Right lobe of liver (tissue), 6 donors: ENCODE measurements at regions not wholly inside any gene's neighbourhood (a gene's known extent, or its start where the extent isn't known, plus 50 kb on each side); places are given as distances from the start of the nearest gene placed in this dataset.

Experiments
- ATAC-seq, 4 donors: fragments of 200-7000 bp; cut with Tn5 transposase; one replicate each; pipeline ENCODE4 v1.9.1; 2020; ENCODE audit warnings: mild to moderate bottlenecking in 4 of 4, moderate library complexity in 4 of 4
- DNase-seq, 3 donors: peaks; one replicate each; pipeline ENCODE4 v3.0.0-alpha.2; 2020
- H3K27ac ChIP-seq, 3 donors: fragments of 200-600 bp; one replicate each; pipeline ENCODE4 v1.8.0; 2022
- H3K27me3 ChIP-seq, 2 donors: fragments of 200-600 bp; one replicate each; pipeline ENCODE4 v1.8.0; 2022
- H3K36me3 ChIP-seq, 4 donors: fragments of 200-600 bp; sonication (generic) in 1 of 4; one replicate each; pipeline versions ENCODE4 v1.5.1 to v1.8.0; 2017 to 2022; ENCODE audit warnings: control low read depth in 1 of 4
- H3K4me1 ChIP-seq, 4 donors: fragments of 200-600 bp; sonication (generic) in 1 of 4; one replicate each; pipeline versions ENCODE4 v1.5.1 to v1.8.0; 2017 to 2022; ENCODE audit warnings: control low read depth in 1 of 4
- H3K4me3 ChIP-seq, 3 donors: fragments of 200-600 bp; one replicate each; pipeline ENCODE4 v1.8.0; 2022
- H3K9me3 ChIP-seq, 4 donors: fragments of 200-600 bp; sonication (generic) in 1 of 4; one replicate each; pipeline versions ENCODE4 v1.5.1 to v1.8.0; 2017 to 2022; ENCODE audit warnings: control low read depth in 1 of 4
- POLR2A ChIP-seq: fragments of 450-650 bp; IDR thresholded peaks from one replicate; pipeline ENCODE4 v1.6.1; 2017; ENCODE audit warnings: antibody characterized with exemption, mild to moderate bottlenecking
- WGBS: methylation state at CpG from one replicate; pipeline ENCODE4 v1.1.6; 2018; ENCODE audit warnings: low coverage, low lambda C conversion rate; ENCODE audit not compliant: insufficient coverage; ENCODE audit errors: missing lambda C conversion rate; 5-methylcytosine and 5-hydroxymethylcytosine counted together
- intact Hi-C, 2 donors: fragments of 100-400 bp; cut with DNase I; formaldehyde crosslinking; loops; one replicate each; pipeline versions ENCODE4 v1.11.2 to v1.14.1; 2022
- TF ChIP-seq, protein P1 (sequence below), 4 donors: fragments of 200-600 bp in 3 of 4; fragments of 450-650 bp in 1 of 4; IDR thresholded peaks; one replicate each; pipeline versions ENCODE4 v1.5.1 to v1.8.0; 2016 to 2022; ENCODE audit warnings: antibody characterized with exemption in 4 of 4, mild to moderate bottlenecking in 2 of 4
- donor health status: DM: no; HTN: yes; CAD: no.
- donor health status: DM: no; HTN: no; CAD: no.
- donor health status: DM: no; HTN: no; CAD: no.
- donor health status: DM: no; HTN: yes; CAD: no.
- donor health status: DM: no; HTN: yes; CAD: no.

DNA sequence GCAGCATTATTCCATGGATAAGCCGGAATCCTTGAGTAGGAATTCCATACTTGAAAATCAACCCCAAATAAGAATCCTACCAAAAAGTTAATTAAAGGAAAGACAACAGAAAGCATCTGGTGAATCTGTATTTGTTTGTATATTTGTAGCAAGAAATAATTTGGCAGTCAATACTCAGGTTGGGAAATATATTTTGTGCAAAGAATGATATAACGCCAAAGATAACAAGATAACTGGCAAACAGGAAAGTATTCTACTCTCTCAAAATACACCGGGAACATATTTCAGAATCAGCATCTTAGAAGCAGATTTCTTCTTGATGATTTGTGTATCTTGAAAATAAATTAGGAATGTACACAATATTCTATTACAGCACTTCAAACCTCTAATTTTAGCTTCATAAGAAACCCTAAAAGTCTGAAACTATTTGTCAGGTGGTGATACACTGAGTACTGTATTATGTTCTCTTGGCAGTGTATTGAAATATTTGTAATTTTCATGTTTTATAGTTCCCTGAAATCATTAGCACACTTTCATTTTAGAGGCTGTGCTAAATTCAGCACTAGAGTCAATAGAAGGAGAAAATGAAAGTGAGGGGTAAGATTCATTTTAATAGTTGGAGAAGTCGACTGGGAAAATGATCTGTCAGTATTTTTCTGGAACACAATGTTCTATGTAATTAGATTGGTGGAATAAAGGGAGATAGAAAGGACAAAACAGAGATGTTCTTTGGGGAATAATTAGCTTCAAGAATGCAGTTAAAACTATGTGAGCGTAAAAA is 879.7 kb upstream of the GJE1 start:
- Histone ChIP-seq H3K9me3 (no peaks in the 10 kb centered on the region), H3K4me1 (peaks cover 0 to 12% (median 2%) of the 10 kb centered on the region in 4 donors), H3K27ac (peak overlapping the region in 2 of 3 donors; percentile 1 to 2), H3K27me3 (no peaks in the 10 kb centered on the region), H3K4me3 (no peak overlapping the region), H3K36me3 (no peaks in the 10 kb centered on the region)
- 41% methylated on average over 5 of the region's 5 CpGs for WGBS
- ATAC-seq = peak; percentile 39 to 71 (median 58)
- no peak for DNase-seq
- TF ChIP-seq POLR2A = no peak
- TF ChIP-seq, protein P1, sequence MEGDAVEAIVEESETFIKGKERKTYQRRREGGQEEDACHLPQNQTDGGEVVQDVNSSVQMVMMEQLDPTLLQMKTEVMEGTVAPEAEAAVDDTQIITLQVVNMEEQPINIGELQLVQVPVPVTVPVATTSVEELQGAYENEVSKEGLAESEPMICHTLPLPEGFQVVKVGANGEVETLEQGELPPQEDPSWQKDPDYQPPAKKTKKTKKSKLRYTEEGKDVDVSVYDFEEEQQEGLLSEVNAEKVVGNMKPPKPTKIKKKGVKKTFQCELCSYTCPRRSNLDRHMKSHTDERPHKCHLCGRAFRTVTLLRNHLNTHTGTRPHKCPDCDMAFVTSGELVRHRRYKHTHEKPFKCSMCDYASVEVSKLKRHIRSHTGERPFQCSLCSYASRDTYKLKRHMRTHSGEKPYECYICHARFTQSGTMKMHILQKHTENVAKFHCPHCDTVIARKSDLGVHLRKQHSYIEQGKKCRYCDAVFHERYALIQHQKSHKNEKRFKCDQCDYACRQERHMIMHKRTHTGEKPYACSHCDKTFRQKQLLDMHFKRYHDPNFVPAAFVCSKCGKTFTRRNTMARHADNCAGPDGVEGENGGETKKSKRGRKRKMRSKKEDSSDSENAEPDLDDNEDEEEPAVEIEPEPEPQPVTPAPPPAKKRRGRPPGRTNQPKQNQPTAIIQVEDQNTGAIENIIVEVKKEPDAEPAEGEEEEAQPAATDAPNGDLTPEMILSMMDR (IDR thresholded peaks at IDR 0.05) = no peak
- intact Hi-C loops = no loop called here

DNA sequence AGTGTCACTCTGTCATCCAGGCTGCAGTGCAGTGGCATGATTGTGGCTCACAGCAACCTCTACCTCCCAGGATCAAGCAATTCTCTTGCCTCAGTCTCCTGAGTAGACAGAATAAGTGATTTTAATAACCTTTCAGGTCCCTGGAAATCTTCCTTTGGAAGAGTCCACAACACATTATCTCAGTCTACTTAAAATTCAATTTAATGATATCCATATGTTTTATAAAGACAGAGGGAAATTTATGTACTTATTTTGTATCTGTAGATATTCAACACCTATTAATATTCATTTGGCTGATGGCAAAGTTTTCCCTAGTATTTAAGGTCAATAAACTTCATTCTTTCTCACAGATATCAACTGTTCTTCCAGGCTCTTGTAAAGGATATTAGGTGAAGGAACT is 881.4 kb upstream of the GJE1 start:
- TF ChIP-seq, protein P1 (IDR thresholded peaks at IDR 0.05) = no peak
- TF ChIP-seq POLR2A = no peak
- Histone ChIP-seq H3K27ac (no peak overlapping the region), H3K9me3 (no peaks in the 10 kb centered on the region), H3K27me3 (no peaks in the 10 kb centered on the region), H3K36me3 (no peaks in the 10 kb centered on the region), H3K4me3 (no peak overlapping the region), H3K4me1 (peaks cover 0 to 12% (median 2%) of the 10 kb centered on the region in 4 donors)
- no peak for ATAC-seq
- intact Hi-C loops = no loop called here
- DNase-seq = no peak

DNA sequence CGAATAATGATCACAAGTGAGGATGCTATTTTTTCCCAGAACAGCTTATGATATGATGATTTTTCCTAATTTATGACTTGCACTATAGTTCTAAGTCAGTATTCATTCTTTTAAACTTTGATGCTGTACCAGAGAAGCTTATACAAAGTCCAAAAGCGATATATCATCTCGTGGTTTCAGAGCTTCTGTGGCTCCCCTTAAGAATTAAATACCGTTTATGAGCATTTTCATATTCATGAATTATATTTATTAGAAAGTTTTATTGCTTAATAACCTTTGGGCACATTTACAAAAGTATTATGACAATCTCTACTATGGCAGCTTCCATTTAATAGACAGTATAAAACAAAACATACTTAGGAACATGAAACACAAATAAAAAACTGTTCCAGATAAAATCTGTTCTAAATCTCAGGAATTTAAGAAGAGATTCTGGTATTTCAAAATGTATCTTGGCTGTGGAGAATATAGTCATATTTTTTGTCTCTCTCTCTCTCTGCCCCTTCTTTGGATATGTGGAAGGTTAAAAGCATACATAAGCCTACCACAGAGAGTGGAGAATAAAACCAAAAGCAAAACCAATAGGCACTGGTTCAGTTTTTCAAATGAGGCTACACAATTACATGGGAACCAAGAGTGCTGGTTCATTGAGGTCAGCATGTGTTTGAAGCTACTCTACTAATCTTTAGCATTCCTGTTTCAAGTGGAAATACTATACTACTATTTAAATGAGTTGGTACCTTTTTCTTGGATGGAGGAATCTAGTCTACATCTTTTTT is 884.5 kb upstream of the GJE1 start:
- intact Hi-C loops = no loop called here
- Histone ChIP-seq H3K4me3 (no peak overlapping the region), H3K27ac (no peak overlapping the region), H3K9me3 (no peaks in the 10 kb centered on the region), H3K36me3 (no peaks in the 10 kb centered on the region), H3K4me1 (peaks cover 0 to 5% (median 1%) of the 10 kb centered on the region in 4 donors), H3K27me3 (no peaks in the 10 kb centered on the region)
- ATAC-seq (no peak), DNase-seq (no peak)
- TF ChIP-seq POLR2A = no peak
- TF ChIP-seq, protein P1 (IDR thresholded peaks at IDR 0.05) = no peak
- WGBS = 82% methylated on average over 4 of the region's 4 CpGs

DNA sequence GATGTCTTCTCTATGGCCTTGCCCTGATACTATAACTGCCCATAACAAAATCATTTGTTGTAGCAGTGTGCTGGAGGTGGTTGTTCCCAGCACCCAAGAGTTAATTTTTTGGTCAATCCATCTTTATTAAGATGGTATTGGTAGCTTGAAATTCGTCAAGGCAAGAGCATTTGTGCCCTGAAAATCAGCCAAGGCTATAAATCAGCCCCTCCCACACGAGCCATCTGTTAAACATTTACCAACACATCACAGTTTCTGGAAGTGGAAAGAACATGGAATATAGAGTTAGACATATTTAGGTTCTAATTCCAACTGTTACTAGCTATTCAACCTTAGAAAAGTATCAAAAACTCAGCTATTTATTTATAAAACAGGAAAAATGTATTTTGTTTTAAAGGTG is 888.4 kb upstream of the GJE1 start:
- no peak for TF ChIP-seq POLR2A
- ATAC-seq = no peak
- Histone ChIP-seq H3K27me3 (no peaks in the 10 kb centered on the region), H3K4me3 (no peak overlapping the region), H3K4me1 (no peaks in the 10 kb centered on the region), H3K36me3 (no peaks in the 10 kb centered on the region), H3K9me3 (no peaks in the 10 kb centered on the region), H3K27ac (no peak overlapping the region)
- DNase-seq = no peak
- intact Hi-C loops = no loop called here
- 45% methylated on average over 2 of the region's 2 CpGs for WGBS

DNA sequence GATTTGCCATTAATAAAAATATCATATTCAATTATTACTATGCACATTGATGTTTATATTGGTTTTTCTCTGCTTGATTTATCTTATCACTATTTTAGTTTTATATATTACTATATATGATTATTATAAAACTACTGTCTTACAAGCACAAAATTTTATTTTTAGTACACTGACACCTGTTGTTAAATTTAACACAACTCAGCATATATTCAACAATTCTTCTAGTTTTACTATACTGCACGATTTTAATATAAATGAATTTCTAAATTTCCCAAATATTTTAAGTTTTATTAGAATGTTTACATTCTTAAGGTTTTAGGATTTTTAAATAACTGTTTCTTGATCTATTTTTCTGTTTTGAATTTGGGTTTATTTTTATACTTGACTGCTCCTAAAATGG is 889.8 kb upstream of the GJE1 start:
- WGBS = 68% methylated on average over 1 of the region's 1 CpG
- ATAC-seq (no peak), DNase-seq (no peak)
- Histone ChIP-seq H3K4me1 (no peaks in the 10 kb centered on the region), H3K9me3 (no peaks in the 10 kb centered on the region), H3K4me3 (no peak overlapping the region), H3K27me3 (no peaks in the 10 kb centered on the region), H3K36me3 (no peaks in the 10 kb centered on the region), H3K27ac (no peak overlapping the region)
- intact Hi-C loops = no loop called here
- no peak for TF ChIP-seq POLR2A
- TF ChIP-seq, protein P1 (IDR thresholded peaks at IDR 0.05) = no peak
